Astrocyte of the hippocampus (primary cell): ENCODE measurements at regions not wholly inside any gene's neighbourhood (a gene's known extent, or its start where the extent isn't known, plus 50 kb on each side); places are given as distances from the start of the nearest gene placed in this dataset.
A peak's percentile ranks its signal among the peaks of the same experiment; 100 is the strongest.

Source experiments
- DNase-seq: peaks from one replicate; pipeline ENCODE4 v3.0.0; 2011; ENCODE audit warnings: low read depth, low spot score

DNA sequence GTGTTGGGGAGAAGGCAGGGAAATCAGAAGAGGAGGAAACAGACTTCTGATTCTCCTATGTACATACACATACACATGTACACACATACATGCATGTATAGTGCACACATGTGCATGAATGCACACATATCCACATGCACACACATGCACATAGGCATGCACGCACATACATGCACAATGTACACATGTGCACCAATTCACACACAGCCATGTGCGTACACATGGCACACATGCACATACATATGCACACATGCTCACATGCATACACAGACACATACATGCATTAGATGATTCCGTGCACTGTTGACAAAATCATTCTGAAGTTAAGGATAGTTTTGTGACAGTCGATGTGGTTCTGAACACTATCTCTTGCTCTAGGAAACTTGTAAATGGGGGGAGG is 214.0 kb upstream of the CDH13 start:
- DNase-seq = no peak

DNA sequence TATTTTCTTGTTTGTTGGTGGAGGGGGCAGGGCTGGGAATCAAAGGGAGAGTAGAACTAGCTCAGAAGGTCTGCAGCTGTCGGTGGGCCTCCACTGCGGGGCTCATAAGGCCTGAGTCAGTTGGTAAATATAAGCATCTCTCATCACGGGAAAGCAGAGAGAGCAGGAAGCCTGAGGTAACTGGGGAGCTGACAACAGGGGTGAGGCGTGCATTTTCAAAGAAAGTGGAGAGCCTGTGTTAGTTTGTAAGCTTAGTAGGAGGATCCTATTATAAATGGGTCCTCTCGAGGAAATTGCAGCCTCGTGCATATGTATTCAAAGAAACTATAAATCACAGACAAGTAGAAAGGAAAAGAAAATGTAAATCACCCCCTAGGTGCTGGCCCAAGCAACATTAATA is 221.0 kb upstream of the CDH13 start:
- DNase-seq = no peak

DNA sequence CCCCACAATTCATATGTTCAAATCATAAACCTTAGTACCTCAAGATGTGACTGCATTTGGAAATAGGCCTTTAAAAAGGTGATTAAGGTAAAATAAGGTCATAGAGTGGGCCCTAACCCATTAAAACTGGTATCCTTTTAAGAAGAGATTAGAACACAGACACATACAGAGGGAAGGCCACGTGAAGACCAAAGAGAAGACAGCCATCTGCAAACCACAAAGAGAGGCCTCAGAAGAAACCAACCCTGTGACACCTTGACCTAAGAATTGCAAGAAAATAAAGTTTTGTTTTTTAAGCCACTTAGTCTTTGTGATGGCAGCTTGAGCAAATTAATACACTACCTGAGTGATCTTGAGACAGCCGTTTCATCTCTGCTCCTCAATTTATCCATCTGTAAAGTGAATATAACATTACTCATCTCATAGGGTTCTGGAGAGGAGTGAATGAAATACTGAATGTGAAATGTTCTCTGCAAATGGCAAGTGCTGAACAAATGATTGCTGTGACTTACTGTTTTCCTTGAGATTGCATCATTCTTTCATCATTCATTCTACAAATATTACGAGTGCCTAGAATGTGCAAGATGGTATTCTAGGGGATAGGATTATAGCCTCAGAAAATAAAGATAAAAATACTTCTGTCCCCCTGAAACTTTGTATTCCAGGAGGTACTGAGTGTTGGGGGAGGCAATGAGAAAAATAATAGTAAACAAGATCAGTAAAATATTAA is 222.0 kb upstream of the CDH13 start:
- DNase-seq = no peak

DNA sequence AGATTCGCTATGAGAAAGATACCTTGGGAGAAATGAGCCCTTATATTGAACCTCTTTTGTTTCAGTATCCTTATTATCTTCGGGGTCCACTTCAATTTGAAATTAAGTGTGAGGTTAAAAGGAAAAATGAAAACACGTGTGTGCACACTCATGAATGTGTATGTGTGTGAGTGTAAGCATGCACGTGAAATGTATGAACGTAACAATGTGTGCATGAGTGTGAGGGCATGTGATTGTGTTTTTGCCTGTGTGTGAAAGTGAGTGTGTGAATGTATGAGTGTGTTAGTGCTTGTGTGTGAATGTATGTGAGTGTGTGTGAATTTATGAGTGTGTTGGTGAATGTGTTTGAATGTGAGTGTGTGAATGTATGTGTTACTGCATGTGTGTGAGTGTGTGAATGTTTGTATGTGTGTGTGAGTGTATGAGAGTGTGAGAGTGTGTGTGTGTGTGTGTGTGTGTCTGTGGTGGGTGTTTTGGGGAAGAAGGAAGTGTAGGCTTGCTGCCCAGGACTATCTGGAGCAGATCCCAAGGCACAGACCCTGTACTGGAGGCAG is 224.0 kb upstream of the CDH13 start:
- no peak for DNase-seq

DNA sequence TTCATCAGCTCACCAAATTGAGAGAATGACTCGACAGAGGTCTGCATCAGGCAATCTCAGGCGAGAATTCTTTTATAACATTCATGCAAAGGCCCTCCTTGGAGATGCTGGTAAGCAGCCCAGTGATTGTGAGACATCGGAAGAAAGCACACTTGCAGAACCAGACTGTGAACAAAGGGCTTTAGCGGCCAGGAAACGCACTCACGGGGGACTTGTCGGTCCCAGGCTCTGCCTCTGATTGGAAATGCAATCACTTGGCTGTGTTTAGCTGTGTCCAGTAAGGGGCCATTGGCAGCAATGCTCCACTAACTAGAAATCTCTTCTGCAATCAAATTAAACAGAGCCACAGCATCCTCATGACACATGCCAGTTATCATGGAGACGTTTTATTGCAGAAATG is 226.7 kb upstream of the CDH13 start:
- no peak for DNase-seq

DNA sequence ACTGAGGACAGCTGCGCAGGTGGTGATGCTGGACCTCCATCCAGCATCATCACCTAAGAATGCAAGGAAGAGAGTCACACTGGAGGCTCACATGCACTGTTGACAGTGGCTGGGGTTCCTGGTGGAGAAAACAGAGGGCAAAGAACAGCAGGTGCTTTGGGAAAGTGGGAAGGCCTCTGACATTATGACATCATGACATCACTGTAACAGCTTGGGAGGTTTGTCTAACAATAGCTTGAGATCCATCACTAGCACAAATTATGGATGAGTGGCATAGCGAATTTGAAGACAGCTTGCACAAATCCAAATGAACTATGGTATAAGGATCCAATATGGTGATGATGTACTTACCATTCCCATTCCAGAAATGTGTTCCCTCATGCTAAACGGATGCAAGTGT is 226.5 kb upstream of the MPHOSPH6 start:
- no peak for DNase-seq

DNA sequence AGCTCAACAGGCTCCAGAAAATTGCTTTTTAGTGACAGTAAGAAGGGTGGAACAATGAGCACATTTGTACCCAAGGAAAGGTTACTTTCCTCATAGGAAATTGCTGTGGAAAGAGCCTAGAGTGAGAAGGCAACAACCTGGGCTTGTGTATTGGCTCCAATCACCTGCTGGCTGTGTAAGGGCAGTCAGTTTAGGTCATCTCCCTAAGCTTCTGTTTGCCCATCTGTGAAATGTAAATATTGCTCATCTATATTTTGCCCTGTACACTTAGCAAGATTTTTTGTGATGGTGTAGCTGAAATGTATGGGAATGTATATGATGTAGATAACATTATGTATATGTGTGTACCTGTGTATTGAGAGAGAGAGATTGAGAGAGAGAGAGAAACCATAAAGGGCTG is 225.2 kb upstream of the MPHOSPH6 start:
- no peak for DNase-seq

DNA sequence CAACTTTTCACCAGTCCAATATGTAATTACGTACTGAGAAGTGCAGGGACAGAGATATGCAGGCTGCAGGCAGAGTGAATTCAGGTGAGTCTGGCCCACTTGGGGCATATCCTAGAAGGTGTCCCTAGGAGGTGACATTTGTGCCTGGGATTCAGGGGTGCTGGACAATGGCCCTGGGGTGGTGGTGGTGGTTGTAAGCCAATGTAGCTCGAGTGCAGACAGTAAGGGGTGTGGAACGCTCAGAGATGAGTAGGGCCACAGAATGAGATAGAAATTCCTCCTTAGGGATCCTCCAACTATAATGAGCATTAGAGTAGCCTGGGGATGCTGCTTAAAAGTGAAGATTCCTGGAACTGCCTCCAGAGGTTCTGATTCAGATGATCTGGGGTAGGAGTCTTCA is 221.7 kb upstream of the MPHOSPH6 start:
- DNase-seq = no peak

DNA sequence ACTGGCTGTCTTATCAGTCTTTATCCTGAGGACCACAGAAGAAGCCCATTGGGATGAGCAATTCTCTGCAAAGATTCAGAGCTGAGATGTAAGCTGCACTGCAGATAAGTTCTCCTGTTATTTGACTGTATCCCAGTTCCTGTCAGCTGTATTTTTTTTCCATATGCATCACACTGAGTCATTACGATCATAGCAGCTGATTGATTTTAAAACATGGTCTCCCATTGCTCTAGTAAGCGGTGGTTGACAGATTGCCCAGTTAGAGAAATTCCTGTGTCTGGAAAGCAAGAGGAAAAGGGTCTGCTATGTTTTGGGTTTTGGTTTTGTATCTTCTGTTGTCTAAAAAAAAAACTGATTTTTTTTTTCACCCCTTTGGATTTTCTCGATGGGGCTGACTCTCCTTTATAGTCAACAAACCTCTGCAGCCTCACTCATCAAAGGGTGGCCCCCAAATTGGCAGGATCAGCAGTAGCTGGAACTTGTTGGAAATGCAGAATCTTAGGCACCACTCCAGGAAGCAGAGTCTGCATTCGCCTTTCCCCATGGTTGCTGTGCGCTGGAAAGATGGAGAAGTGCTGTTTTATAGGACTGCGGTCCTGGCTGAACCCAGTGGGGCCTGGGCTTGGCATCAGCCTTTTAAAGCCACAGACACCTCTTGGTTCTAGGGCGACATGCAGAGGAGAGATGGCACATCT is 220.1 kb upstream of the MPHOSPH6 start:
- DNase-seq = no peak

DNA sequence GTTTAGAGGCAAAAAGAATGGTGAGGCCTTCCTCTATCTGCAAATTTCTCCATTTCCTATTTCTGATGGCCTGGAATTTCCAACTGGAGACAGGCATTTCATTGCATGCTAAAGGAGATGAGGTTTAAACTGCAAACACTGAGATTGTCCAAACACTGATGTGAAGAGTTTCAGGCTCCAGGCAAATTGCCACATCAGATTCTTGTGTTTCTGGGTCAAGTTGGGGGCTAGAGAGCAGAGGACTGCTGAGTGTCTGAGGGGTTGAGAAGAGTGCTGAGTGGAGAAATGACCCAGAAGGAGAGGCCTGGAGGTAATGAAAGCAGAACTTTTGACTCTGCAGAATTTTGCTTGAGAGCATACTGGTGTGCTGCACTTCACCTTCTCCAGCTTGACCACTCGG is 216.7 kb upstream of the MPHOSPH6 start:
- DNase-seq = no peak

DNA sequence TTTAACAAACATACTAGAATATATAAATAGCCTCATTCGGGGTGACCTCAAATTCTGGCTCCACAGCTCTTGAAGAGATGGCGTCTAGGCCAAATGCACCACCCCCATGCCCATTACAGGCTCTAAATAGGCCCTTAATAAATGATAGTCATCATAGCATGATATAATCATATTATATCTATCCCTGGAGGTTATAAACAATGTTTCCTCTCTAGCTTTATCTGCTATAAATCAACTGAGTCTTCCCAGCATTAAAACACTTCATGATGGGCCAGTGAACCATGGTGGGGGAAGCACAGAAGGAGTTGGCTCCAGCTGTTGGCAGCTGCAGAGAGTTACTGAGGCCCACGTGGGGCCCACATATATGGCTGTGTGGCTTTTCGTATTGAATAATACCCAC is 214.9 kb upstream of the MPHOSPH6 start:
- no peak for DNase-seq

DNA sequence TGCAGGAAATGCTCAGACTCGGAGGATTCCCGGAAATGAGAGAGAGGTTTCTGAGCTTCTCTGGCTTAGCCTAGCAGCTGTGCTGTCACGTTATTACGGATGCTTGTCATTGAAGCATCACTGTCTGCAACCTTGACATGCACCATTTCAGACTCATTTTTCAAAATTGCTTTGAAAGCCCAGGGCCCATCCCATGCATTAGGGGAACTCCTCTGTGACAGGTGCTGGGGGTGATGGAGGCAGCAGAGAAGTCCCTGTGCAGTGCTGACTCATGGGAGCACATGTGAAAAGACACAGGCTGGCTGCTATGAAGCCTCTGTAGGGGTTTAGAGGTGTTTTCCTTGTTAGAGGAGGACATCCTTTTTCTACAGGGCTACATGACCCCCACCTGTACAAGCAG is 214.0 kb upstream of the MPHOSPH6 start:
- no peak for DNase-seq

DNA sequence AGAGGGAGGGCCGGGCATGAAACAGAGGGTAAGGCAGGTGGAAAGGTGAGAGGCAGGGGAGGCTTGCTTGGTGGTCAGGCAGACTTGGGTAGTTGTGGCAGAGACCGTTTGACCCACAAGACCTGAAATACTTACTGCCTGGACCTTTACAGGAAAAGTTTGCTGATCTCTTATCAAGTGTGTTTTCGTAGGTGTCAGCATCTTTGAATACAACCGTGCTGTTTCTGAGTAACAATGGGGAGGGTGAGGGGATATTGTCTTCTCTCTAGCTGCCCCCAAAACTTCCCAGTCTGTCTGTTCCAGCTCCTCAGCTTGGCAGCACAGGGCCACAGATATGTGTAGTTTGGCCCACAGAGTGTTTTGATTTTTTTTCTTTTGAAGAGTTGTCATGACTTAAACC is 212.5 kb upstream of the MPHOSPH6 start:
- DNase-seq = no peak

DNA sequence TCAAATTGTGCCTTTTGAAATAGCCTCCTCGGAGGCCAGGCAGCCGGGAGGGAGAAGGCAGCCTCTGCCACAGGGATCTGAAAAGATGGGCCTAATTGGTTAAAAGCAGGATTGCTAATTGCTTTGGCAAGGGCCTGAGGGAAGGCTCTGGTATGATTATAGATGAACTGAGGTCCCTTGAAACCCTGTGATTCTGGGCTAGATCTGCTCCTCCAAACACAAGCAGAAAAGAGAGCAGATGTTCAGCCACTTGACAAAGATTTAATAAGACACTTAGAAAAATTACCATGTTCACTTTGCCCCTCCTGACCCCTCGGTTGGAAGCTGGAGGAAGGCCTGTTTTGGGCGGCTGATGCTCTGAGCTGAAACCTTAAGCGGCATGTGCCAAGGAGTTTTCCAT is 209.5 kb upstream of the MPHOSPH6 start:
- DNase-seq = no peak

DNA sequence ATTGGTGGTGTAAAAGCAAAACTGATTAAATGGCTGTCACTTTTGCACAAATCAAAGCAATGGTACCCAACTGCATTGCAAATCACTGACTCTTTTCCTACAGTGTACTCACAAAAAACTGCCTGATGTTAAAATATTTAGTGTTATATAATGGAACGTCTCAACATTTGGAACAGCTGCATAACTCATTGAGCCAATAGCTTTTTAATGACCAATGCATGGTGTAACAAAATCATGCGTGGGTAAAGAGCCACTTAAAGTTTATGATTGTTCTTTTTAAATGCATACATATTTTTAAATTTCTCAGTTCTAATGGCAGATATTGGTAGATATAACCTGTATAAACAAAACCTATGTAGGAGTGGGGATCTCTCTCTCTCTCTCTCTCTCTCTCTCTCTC is 204.0 kb upstream of the MPHOSPH6 start:
- no peak for DNase-seq

DNA sequence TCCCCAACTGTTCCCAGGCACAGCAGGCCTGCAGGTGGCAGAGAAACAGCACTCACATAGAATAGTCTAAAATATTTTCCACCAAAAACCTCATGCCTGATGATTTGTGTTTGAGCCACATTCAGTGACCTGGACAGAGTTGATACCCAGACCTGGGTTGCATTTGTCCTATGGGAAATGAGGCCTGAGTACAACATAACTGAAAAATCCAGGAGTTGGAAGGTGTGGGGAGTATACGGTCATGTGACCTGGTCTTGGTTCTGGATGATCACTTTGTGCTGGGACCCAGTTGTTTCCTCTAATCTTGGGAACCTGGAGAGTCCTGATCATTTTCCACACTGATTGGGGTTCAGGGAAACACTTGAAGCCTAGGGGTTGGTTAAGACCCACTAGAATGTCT is 200.3 kb upstream of the MPHOSPH6 start:
- no peak for DNase-seq

DNA sequence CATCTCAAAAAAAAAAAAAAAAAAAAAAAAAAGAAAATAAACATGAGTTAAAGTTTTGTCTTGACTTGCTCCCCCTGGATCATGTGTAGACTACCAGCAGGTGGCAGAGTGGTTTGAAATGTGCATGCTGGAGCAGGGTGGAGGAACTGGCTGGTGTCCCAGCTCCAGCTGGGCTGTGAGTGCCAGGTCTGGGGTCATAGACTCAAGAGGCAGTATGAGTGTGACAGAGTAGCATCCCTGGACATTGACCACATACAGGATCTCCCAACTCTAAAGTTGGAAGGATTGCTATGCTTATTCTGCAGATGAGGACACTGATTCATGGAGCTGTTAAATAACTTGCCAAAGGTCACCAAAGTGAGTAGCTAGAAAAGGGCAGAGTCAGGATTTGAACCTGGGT is 198.0 kb upstream of the MPHOSPH6 start:
- DNase-seq = peak; percentile 36

DNA sequence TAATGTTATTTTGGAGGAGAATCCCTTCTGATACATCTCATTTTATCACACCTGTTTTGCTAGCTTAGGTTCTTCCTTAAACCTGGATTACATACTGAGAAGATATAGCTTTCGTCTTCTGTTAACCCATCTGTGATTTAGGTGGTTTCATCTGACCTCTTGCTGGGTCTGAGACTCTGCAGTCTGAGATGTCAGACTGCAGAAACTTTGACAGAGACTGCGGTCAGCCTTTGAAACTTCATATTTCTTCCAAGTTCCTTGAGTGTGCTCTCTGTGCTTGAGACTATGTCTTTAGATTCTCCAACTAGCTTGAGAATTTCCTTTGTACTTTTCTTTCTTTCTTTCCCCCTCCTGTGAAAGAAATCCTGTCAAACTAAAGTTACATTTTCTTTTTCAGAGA is 196.4 kb upstream of the MPHOSPH6 start:
- no peak for DNase-seq

DNA sequence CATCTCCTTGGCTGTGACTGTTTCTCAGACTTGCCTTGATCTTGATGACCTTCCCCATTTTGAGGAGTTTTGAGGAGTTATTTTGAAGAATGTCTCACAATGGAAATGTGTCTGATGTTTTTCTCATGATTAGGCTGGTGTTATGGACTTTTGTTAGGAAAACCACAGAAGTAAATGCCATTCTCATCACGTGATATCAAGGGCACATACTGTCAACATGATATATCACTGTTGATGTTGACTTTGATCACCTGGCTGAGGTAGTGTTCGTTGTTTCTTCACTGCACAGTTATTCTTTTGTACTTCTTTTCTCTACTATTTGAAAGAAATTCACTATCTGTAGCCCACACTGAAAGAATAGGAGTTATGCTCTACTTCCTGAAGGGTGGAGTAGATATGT is 194.7 kb upstream of the MPHOSPH6 start:
- DNase-seq = no peak

DNA sequence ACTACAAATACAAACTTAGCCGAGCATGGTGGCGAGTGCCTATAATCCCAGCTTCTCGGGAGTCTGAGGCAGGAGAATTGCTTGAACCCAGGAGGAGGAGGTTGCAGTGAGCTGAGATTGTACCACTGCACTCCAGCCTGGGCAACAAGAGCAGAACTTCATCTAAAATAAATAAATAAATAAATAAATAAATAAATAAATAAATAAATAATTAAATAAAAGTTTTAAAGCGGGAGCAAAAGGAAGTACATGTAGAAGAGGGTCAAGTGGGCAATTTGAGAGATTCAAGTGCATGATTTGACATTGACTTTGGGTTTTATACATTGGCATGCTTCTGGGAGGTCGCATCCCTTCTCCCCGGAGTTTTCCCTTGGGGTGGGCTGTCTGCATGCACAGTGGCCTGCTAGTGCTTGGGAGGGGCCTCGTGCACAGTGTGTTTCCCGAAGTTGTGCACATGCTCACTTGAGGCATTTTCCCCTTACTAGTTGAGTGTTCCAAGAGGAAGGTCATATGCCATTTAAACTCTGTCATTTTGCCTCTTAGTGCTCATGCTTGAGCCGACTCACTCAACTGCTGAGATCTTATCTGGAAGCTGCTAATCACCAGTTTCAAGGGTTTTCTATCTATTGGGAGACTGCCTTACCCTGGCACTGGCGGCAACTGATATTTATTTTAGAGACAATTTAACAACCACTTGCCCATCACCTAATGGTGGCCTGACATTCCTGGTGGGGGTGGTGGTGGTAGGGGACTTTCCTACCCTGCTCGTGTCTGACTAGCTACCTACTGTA is 193.2 kb upstream of the MPHOSPH6 start:
- DNase-seq = no peak

DNA sequence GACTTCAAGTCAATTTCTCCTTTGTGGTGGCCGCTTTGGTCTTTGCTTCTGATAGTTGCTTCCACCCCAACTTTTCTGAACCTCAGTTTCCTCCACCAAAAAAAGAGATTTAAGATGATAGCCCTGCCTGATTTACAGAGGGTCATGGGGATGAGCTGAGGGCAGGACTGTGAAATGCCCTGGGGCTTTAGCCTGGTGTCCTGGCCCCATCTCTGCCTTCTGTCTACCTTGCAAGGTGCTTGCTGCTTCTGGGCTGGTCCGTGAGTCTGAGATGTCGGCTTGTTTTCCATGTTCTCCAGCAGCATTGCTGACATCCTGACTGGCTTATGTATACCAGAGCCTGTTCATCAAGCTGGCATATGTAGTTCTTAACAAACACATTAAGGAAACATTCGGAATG is 191.9 kb upstream of the MPHOSPH6 start:
- no peak for DNase-seq

DNA sequence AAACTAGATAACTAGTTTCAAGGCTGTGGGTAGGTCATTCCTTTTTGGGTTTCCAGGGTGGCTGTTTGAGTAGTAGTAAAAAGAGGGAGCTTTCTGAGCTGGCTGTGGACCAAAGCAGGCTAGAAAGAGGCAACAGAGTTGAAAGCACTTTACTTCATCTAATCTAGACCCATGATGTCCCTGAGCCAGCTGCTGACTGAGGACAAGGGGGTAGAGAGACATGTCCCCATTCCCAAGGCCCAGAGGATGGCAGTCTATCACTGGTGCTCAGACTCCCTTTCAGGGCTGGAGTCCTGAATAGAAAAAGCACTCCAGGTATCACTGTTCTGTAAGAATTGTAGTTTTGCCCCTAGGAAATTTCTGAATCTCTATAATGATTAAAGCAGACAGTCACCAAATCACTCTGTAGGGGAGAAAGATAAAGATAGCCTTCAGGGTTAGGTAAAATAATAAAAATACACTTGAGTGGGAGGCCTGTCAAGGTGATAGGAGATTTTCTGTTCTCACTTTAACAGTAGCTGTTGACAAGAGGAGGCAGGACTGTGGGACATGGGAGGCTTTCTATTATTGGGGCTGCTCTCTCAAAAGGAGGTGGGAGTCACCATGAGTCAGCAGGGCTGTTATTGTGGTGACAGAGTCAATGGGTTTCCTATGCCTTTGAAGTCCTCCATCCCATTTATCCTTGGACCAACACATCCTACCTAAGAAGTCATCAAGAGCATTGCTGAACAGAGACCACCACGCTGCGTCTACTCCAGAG is 190.2 kb upstream of the MPHOSPH6 start:
- DNase-seq = no peak
